HG03558 (cell line): ENCODE measurements at regions not wholly inside any gene's neighbourhood (a gene's known extent, or its start where the extent isn't known, plus 50 kb on each side); places are given as distances from the start of the nearest gene placed in this dataset.

Experiments used
- ATAC-seq: cut with Tn5 transposase; IDR thresholded peaks from one replicate; pipeline ENCODE4 v1.9.1; 2021; ENCODE audit warnings: moderate number of reproducible peaks; ENCODE audit not compliant: unreplicated experiment; ENCODE audit errors: extremely low read depth

GRCh38 chr1:221098471-221099405 is 219.5 kb downstream of the HLX start:
- ATAC-seq: no peak

- no peak for ATAC-seq
Measured at GRCh38 chr1:221099747-221100595, 220.7 kb downstream of the HLX start.

DNA sequence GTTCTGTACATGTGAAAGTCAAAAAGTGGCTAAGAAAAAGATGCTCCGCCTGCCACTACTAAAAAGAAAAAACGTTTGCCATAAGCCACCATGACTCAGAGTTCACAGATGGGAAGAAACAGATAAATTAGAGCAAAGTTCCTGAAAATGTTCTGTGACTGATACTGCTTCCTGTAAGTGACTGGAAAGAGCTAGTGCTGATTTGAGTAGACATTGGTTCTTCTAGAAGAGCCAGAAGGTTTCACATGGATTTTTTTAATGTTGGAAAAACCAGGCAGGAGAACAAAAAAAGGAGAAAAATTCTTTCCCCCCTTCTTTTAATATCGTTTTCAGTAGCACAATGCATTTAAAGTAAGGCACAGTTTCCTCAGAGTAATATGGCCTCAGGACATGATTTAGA is 221.4 kb downstream of the HLX start:
- ATAC-seq: no peak

DNA sequence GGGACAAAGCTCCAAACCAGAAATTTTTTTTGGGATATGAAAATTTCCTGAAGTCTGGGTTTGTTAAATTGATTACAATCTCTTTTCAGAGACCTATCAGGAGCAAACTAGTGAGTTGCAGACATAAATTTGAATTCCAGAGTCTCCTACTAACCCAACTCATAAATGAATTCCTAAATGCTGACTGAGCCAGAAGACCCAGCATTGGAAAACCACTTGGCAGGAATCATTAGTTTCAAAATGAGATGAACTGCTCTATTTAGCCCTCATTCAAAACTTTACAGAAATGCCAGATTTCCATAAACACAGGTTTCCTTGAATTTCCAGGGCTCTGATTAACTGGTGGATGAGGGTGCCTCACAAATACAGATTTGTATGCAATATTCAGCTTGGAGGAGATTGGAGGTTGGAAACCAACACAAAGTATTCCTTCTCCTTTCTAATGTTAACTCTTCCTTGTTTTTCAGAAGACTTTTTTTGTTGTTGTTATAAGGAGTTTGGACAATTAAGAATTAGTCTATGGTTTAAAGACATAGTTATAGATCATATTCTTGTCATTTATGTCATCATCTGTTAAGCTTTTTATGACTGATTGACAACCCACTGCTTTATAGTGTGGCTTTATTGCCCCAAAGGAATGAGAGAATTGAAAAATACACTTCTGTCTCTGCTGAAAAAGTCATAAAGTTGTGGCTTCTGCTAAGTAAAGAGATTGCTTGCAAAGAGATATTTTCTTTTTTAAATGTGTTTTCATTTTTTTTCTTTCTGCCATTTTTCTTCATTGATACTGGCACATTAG is 222.8 kb downstream of the HLX start:
- no peak for ATAC-seq

- ATAC-seq: no peak
Measured at GRCh38 chr1:221104596-221104995, 225.4 kb downstream of the HLX start.

DNA sequence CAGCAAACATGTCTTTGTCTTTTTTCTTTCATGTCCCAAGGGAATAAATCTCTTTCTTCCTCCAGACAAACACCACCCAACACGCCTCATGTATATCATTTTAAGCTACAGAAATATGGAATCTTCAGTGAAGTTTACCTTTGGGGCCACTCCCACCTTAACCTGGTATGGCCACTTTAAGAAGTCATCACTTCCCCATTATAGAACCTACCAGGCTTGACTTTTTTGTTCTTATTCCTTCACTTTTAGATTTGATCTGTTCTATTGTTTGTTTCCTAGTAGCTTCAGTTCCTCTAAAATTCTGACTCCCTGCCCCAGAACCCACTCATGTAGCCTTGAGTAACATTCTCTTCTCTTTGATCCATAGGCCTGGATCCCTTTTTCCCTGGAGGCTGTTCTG is 226.3 kb downstream of the HLX start:
- ATAC-seq: no peak

DNA sequence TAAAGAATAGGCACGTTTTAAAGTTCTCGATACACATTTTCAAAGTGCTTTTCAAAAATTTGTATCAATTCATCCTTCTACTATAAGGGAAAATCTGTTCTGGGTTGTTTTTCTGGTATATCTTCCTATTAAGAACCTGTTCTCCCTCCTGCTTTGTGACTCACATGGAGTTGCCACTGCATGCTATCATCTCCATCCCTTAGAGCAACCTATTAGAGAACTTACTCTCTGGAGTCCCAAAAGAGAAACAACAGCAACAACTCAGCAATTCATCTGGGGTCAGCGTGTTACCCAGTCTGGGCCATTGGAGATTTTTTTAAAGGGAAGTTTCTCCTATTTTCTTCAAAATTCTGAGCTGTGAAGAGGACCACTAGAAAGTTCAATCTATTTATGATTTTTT is 227.4 kb downstream of the HLX start:
- no peak for ATAC-seq

- no peak for ATAC-seq
Measured at GRCh38 chr1:221109930-221110329, 230.7 kb downstream of the HLX start.

DNA sequence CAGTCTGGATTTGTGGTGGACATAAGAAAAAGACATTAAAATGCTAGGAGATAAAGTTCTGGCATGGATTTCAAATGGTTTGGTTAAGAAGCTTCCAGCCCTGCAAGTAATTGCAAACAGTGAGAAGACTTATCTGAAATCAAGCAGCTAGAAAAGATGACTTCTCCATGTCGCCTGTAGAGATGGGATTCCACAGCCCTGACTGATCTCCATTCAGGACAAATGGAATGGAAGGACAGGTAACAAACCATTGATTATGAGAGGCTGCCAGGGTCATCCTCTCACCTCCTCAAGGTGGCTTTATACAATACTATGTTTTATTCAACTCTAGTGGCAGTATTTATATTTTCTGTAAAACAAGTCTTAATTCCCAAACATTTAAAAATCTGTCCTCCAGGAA is 237.9 kb downstream of the HLX start:
- ATAC-seq: no peak

- no peak for ATAC-seq
Measured at GRCh38 chr1:221117548-221117951, 238.3 kb downstream of the HLX start.

DNA sequence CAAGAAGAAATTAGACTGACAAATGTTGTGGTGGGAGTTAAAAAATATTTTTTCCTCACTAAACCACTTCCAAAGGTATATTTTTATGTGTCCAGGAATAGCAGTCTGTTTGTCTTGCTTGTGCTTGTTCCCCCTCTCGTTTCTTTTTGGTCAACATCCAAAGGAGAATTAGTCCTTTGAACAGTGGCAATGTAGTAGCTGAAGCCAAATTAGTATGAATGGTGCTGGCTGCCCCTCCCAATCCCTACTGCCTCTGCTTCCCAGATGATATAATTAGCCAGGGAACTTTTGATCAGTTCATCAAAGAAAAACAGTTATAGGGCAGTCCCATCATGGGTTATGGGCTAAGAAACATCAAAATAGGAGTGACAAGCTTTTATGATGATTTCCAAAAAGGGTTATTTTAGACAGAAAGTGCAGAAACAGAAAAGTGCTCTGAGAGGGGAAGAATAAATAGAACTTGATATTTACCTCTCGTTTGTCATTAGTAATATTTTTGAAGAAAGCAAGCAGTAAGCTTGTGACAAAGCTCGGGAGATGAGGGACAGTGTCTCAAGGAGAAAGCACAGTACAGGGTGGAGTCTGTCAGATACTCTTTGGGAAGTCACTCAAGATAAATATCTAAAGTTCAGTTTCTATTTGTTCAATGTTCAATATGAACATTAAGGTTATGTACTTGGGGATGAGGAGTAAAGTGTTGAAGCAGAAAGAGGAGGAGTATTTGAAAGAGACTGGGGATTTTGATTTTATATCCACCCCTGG is 239.1 kb downstream of the HLX start:
- ATAC-seq: no peak

DNA sequence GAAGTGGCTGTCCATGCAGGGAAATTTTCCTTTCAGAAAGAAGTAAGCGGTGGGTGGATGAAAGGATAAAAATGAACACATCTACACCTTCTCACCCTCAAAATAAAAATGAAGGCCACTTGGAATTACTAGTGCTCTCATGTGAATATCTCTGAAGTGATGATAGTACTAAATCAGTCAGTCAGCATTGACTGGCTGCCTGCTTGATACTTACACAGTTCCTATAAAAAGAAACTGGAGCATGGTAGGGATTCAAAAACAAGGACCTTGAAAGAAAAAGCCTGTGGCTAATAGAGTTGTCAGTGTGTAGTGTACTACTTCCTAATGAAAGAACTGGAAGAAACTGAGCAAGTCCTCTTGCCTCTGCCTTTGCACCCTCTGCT is 239.7 kb downstream of the HLX start:
- no peak for ATAC-seq

- no peak for ATAC-seq
Measured at GRCh38 chr1:221122501-221122900, 243.3 kb downstream of the HLX start.

DNA sequence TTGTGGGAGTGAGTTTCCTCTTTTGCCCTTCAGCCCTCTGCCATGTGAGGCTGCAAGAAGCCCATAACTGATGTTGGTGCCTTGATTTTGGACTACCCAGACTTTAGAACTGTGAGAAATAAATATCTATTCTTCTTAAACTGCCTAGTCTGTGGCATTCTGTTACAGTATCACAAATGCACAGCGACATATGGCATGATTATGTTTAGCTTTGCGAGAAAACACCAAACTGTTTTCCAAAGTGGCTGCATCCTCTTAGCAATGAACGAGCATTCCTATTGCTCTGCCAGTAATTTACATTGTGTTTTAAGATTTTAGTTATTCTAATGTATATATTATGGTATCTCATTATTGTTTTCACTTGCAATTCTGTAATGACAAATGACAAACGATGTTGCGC is 246.7 kb downstream of the HLX start:
- ATAC-seq: no peak

- ATAC-seq: no peak
Measured at GRCh38 chr1:221137666-221138065, 258.4 kb downstream of the HLX start.

GRCh38 chr1:221138516-221138915 is 259.3 kb downstream of the HLX start:
- no peak for ATAC-seq

- no peak for ATAC-seq
Measured at GRCh38 chr1:221139991-221140390, 260.7 kb downstream of the HLX start.

DNA sequence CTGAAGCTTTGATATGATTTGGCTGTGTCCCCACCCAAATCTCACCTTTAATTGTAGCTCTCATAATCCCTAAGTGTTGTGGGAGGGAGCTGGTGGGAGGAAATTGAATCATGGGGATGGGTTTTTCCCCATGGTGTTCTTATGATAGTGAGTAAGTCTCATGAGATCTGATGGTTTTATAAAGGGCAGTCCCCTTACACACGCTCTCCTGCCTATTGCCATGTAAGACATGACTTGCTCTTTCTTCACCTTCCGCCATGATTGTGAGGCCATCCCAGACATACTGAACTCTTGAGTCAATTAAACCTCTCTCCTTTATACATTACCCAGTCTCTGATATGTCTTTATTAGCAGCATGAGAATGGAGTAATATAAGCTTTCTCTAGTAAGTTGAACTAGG is 261.9 kb downstream of the HLX start:
- no peak for ATAC-seq

DNA sequence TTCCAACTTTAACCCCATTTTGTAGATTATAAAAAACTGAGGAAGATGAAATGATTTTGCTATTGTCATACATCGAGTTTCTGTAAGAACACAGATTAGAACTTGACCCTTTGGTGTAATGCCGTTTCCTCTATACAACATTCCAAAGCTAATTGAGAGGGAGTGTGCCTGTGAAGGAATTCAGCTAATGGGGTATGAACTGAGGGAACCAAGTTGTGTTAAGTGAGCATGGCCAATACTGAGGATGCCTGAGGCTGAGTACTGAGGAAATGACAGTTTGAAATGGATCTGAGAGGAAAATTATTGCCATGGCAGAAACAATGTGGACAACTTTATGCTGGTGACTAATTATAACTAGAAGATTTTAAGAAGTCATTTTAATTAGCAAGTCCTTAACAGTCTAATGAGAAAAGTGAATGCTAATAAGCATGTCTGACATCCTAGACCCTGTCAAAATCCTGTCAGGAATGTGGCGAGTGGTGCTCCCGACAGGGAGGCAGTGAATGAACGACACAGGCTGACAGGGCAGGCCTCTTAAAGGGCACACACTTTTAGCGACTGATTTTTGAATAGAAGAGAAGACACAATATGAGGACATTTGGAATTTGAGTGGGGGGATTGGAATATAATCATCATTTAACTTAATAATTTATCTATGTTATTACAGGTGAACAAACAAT is 262.5 kb downstream of the HLX start:
- ATAC-seq: no peak
